DOHH2 (cell line): ENCODE measurements at regions not wholly inside any gene's neighbourhood (a gene's known extent, or its start where the extent isn't known, plus 50 kb on each side); places are given as distances from the start of the nearest gene placed in this dataset.
"Not testable (repeated sequence)": the region's sequence is repeated elsewhere in the genome, so short reads cannot be mapped to it uniquely, and the experiment has no call there.

Source experiments
- H3F3A ChIP-seq: fragments of 200-600 bp; sonication (generic), shearing (Covaris generic); 2 replicates; pipeline ENCODE4 v1.6.0; 2016; ENCODE audit warnings: antibody characterized with exemption, mild to moderate bottlenecking; ENCODE audit not compliant: control insufficient read depth, insufficient read depth
- H3K27ac ChIP-seq: fragments of 200-600 bp; sonication (generic); 2 replicates; pipeline ENCODE4 v1.5.1; 2014; ENCODE audit warnings: low read depth, mild to moderate bottlenecking, low read length, moderate library complexity
- H3K27me3 ChIP-seq: fragments of 200-600 bp; sonication (generic); 2 replicates; pipeline ENCODE4 v1.6.1; 2014; ENCODE audit warnings: mild to moderate bottlenecking, low read length, mixed read lengths; ENCODE audit not compliant: control insufficient read depth
- H3K36me3 ChIP-seq: fragments of 200-600 bp; sonication (generic); 2 replicates; pipeline ENCODE4 v1.6.1; 2014; ENCODE audit warnings: mild to moderate bottlenecking, low read length, moderate library complexity, mixed read lengths; ENCODE audit not compliant: control insufficient read depth
- H3K4me1 ChIP-seq: fragments of 200-600 bp; sonication (generic); 2 replicates; pipeline ENCODE4 v1.6.1; 2014; ENCODE audit warnings: mild to moderate bottlenecking, low read length, mixed read lengths; ENCODE audit not compliant: control insufficient read depth
- H3K4me2 ChIP-seq: fragments of 200-600 bp; sonication (generic); 2 replicates; pipeline ENCODE4 v1.6.0; 2014; ENCODE audit warnings: mild to moderate bottlenecking, low read length, moderate library complexity
- H3K4me3 ChIP-seq: fragments of 200-600 bp; sonication (generic); 2 replicates; pipeline ENCODE4 v1.5.1; 2014; ENCODE audit warnings: mild to moderate bottlenecking, low read length, mixed read lengths
- H3K79me2 ChIP-seq: fragments of 200-600 bp; sonication (generic); 2 replicates; pipeline ENCODE4 v1.6.1; 2014; ENCODE audit warnings: mild to moderate bottlenecking, low read length, mixed read lengths; ENCODE audit not compliant: control insufficient read depth
- H3K9me2 ChIP-seq: fragments of 200-600 bp; sonication (generic); replicated peaks from 2 replicates; pipeline ENCODE4 v1.6.1; 2014; ENCODE audit warnings: mild to moderate bottlenecking, low read length, mixed read lengths; ENCODE audit not compliant: control insufficient read depth
- H3K9me3 ChIP-seq: fragments of 200-600 bp; sonication (generic); 2 replicates; pipeline ENCODE4 v1.6.1; 2014; ENCODE audit warnings: antibody characterized with exemption, low read length, mixed read lengths; ENCODE audit not compliant: control insufficient read depth, insufficient read depth
- H4K20me1 ChIP-seq: fragments of 200-600 bp; sonication (generic); 2 replicates; pipeline ENCODE4 v1.6.0; 2014; ENCODE audit warnings: low read depth, mild to moderate bottlenecking, antibody characterized with exemption, low read length, moderate library complexity; ENCODE audit not compliant: control insufficient read depth, insufficient read depth
- EZH2phosphoT487 ChIP-seq: fragments of 200-600 bp; sonication (generic); IDR thresholded peaks from 2 replicates; pipeline ENCODE4 v1.6.1; 2017; ENCODE audit warnings: borderline replicate concordance, mild to moderate bottlenecking, antibody characterized with exemption, low read length, moderate library complexity, mixed read lengths
- TF ChIP-seq, protein P1 (sequence below): fragments of 200-600 bp; sonication (generic); IDR thresholded peaks from one replicate; pipeline ENCODE4 v1.5.1; 2014; ENCODE audit warnings: antibody characterized with exemption, mild to moderate bottlenecking, low read depth, low read length; ENCODE audit not compliant: poor library complexity, severe bottlenecking

DNA sequence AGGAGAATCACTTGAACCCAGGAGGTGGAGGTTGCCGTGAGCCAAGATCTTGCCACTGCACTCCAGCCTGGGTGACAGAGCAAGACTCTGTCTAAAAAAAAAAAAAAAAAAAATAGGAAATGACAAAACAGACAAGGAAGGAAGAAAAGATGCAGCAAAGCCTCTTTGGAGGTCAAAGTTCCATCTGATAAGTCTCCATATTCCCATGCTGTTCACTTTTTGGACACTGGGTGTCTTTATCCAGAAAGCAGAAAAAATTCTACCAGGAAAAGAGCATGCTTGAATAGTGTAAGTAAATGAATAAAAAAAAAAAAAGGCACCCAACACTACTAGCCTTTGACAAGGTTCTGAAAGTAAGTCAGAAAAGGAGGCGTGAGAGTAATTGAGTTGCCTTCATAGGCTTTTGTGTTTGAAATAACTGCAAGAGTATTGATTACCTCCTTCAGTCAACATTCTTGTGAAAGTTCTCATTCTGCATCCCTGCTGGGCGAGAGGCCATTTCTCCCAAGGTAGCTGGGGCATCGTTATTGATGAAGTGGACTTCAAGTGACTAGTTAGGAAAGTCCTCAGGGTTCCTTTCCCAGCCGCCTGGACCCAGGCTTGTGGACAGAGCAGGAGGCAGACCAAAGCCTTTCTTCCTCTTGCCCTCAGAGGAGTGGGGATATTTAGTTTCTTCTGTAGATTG is 133.3 kb upstream of the KIF5B start:
- Histone ChIP-seq H3K79me2 (no peaks in the 10 kb centered on the region), H3K4me1 (peaks cover 9% of the 10 kb centered on the region), H3K9me2 (no peaks in the 10 kb centered on the region), H4K20me1 (no peaks in the 10 kb centered on the region), H3K27ac (no peak overlapping the region), H3K36me3 (no peaks in the 10 kb centered on the region), H3K27me3 (no peaks in the 10 kb centered on the region), H3F3A (no peaks in the 10 kb centered on the region), H3K9me3 (no peaks in the 10 kb centered on the region), H3K4me3 (no peak overlapping the region), H3K4me2 (no peak overlapping the region)
- no peak for TF ChIP-seq EZH2phosphoT487
- TF ChIP-seq, protein P1, sequence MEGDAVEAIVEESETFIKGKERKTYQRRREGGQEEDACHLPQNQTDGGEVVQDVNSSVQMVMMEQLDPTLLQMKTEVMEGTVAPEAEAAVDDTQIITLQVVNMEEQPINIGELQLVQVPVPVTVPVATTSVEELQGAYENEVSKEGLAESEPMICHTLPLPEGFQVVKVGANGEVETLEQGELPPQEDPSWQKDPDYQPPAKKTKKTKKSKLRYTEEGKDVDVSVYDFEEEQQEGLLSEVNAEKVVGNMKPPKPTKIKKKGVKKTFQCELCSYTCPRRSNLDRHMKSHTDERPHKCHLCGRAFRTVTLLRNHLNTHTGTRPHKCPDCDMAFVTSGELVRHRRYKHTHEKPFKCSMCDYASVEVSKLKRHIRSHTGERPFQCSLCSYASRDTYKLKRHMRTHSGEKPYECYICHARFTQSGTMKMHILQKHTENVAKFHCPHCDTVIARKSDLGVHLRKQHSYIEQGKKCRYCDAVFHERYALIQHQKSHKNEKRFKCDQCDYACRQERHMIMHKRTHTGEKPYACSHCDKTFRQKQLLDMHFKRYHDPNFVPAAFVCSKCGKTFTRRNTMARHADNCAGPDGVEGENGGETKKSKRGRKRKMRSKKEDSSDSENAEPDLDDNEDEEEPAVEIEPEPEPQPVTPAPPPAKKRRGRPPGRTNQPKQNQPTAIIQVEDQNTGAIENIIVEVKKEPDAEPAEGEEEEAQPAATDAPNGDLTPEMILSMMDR: no peak

DNA sequence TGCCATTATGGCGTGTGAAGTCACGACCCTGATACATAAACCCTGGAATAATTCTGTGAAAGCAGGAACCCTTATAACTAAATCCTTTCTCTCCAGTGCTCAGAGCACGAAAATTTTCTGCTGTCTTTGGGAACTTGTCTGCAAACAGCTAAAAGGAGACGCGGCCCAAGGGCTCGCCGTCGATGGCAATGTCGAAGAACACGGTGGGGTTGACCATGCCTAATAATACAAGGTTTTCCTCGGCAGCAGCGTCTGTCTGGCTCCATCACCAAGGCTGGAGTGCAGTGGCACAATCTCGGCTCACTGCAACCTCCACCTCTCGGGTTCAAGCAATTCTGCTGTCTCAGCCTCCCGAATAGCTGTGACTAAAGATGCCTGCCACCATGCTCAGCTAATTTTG is 132.4 kb upstream of the KIF5B start:
- not testable (repeated sequence) for H4K20me1 ChIP-seq, H3F3A ChIP-seq, H3K4me1 ChIP-seq, H3K4me2 ChIP-seq, H3K4me3 ChIP-seq, H3K27me3 ChIP-seq, H3K9me2 ChIP-seq, H3K27ac ChIP-seq, H3K9me3 ChIP-seq, H3K79me2 ChIP-seq, H3K36me3 ChIP-seq

DNA sequence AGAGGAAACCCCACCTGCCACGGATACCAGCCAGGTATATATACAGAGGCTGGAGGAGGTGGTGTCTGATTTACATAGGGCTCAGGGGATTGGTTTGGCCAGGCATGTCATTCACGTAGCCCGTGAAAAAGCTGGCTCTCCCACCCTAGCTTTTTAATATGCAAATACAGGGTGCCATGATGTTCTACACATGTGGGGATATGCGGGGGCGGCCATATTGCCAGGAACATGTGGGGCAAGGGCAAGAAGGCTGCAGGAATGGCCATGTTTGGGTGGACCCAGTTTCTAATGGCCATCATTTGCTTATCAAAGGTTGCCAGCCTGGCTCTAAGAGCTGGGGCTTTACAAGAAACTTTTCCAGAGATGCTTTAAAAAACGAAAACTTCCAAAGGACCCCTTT is 131.5 kb upstream of the KIF5B start:
- Histone ChIP-seq H3K27ac (no peak overlapping the region), H3K4me2 (0 out of 2 replicates have a peak overlapping the region, but pooled peaks have one; percentile 21), H3K4me1 (peaks cover 9% of the 10 kb centered on the region), H3K9me2 (no peaks in the 10 kb centered on the region), H3K27me3 (no peaks in the 10 kb centered on the region), H3F3A (no peaks in the 10 kb centered on the region), H3K79me2 (no peaks in the 10 kb centered on the region), H3K4me3 (no peak overlapping the region), H3K9me3 (no peaks in the 10 kb centered on the region), H3K36me3 (no peaks in the 10 kb centered on the region), H4K20me1 (no peaks in the 10 kb centered on the region)
- TF ChIP-seq, protein P1: no peak
- TF ChIP-seq EZH2phosphoT487: no peak

DNA sequence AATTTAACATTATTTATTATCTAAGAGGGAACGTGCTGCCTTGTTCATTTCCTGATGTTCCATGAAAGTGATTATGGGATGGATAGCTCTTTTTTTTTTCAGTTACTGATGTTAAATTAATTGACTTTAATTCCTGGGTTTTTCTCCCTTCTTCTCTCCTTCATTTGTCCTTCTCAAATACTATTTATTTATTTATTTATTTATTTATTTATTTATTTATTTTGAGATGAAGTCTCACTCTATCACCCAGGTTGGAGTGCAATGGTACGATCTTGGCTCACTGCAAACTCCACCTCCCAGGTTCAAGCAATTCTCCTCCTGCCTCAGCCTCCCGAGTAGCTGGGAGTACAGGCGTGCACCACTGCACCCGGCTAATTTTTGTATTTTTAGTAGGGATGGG is 127.4 kb upstream of the KIF5B start:
- H3K27ac ChIP-seq, H3K27me3 ChIP-seq, H4K20me1 ChIP-seq, H3K4me3 ChIP-seq, H3K36me3 ChIP-seq, H3K9me3 ChIP-seq, H3K4me1 ChIP-seq, H3K4me2 ChIP-seq, H3K9me2 ChIP-seq, H3F3A ChIP-seq, H3K79me2 ChIP-seq: not testable (repeated sequence)
